KMS-11 (cell line): ENCODE measurements at regions not wholly inside any gene's neighbourhood (a gene's known extent, or its start where the extent isn't known, plus 50 kb on each side); places are given as distances from the start of the nearest gene placed in this dataset.

Experiments used
- H2AFZ ChIP-seq: fragments of 200-600 bp; sonication (generic); 2 replicates; pipeline ENCODE4 v1.6.1; 2016; ENCODE audit warnings: antibody characterized with exemption, mixed run types, low read depth
- H3K27ac ChIP-seq: fragments of 200-600 bp; sonication (generic); 2 replicates; pipeline ENCODE4 v1.6.1; 2016; ENCODE audit warnings: mild to moderate bottlenecking, mixed run types
- H3K27me3 ChIP-seq: fragments of 200-600 bp; sonication (generic); 2 replicates; pipeline ENCODE4 v1.6.1; 2017; ENCODE audit warnings: mild to moderate bottlenecking, low read depth, mixed run types, moderate library complexity; ENCODE audit not compliant: insufficient read depth
- H3K36me3 ChIP-seq: fragments of 200-600 bp; sonication (generic); 2 replicates; pipeline ENCODE4 v1.6.1; 2017; ENCODE audit warnings: mild to moderate bottlenecking, mixed run types; ENCODE audit not compliant: insufficient read depth
- H3K4me1 ChIP-seq: fragments of 200-600 bp; sonication (generic); 2 replicates; pipeline ENCODE4 v1.6.1; 2016; ENCODE audit warnings: mild to moderate bottlenecking, low read depth, mixed run types; ENCODE audit not compliant: poor library complexity, severe bottlenecking
- H3K4me2 ChIP-seq: fragments of 200-600 bp; sonication (generic); 2 replicates; pipeline ENCODE4 v1.7.0; 2016; ENCODE audit warnings: mild to moderate bottlenecking, mixed run types
- H3K4me3 ChIP-seq: fragments of 200-600 bp; sonication (generic); IDR thresholded peaks from 2 replicates; pipeline ENCODE4 v1.6.1; 2017; ENCODE audit warnings: low read depth, low read length, mixed read lengths; ENCODE audit not compliant: insufficient read depth
- H3K79me2 ChIP-seq: fragments of 200-600 bp; sonication (generic); 2 replicates; pipeline ENCODE4 v1.6.1; 2016; ENCODE audit warnings: low read depth, mixed run types; ENCODE audit not compliant: insufficient read depth
- H3K9ac ChIP-seq: fragments of 200-600 bp; sonication (generic); 2 replicates; pipeline ENCODE4 v1.6.1; 2016; ENCODE audit warnings: mild to moderate bottlenecking, mixed run types
- H4K20me1 ChIP-seq: fragments of 200-600 bp; sonication (generic); 2 replicates; pipeline ENCODE4 v1.6.1; 2016; ENCODE audit warnings: mild to moderate bottlenecking, mixed run types; ENCODE audit not compliant: insufficient read depth
- TF ChIP-seq, protein P1 (sequence below): fragments of 200-600 bp; sonication (generic); conservative IDR thresholded peaks from 2 replicates; pipeline ENCODE4 v1.6.1; 2017; ENCODE audit warnings: low read depth, mild to moderate bottlenecking, antibody characterized with exemption, low read length, moderate library complexity, mixed read lengths

DNA sequence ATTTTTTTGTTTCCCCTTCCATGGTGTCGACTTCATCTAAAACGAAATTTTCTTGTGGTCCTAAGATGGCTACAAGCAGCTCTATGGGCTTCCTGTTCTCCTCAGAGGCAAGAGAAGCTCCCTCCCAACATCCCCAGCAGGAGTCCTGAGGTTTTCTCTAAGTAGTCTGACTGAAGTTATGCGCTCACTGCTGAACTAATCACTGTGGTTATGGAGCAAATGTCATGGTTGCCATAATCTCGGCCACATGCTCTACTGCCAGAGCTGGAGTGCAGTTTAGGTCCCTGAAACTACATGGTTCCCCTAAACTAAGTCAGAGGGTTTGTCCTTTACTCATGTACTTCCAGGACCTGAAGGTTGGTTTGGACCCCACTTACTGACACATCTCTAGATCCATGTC lies 68.0 kb upstream of the MAMDC2 start:
- H3K9ac ChIP-seq: no peak overlapping the region
- no peak overlapping the region for H3K4me3 ChIP-seq
- no peaks in the 10 kb centered on the region for H4K20me1 ChIP-seq
- H3K27ac ChIP-seq: no peak overlapping the region
- H3K4me2 ChIP-seq: no peak overlapping the region
- H3K79me2 ChIP-seq: no peaks in the 10 kb centered on the region
- H3K36me3 ChIP-seq: no peaks in the 10 kb centered on the region
- TF ChIP-seq, protein P1, sequence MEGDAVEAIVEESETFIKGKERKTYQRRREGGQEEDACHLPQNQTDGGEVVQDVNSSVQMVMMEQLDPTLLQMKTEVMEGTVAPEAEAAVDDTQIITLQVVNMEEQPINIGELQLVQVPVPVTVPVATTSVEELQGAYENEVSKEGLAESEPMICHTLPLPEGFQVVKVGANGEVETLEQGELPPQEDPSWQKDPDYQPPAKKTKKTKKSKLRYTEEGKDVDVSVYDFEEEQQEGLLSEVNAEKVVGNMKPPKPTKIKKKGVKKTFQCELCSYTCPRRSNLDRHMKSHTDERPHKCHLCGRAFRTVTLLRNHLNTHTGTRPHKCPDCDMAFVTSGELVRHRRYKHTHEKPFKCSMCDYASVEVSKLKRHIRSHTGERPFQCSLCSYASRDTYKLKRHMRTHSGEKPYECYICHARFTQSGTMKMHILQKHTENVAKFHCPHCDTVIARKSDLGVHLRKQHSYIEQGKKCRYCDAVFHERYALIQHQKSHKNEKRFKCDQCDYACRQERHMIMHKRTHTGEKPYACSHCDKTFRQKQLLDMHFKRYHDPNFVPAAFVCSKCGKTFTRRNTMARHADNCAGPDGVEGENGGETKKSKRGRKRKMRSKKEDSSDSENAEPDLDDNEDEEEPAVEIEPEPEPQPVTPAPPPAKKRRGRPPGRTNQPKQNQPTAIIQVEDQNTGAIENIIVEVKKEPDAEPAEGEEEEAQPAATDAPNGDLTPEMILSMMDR: no peak
- H2AFZ ChIP-seq: no peak overlapping the region
- H3K4me1 ChIP-seq: no peaks in the 10 kb centered on the region
- H3K27me3 ChIP-seq: no peaks in the 10 kb centered on the region

- H2AFZ ChIP-seq: no peak overlapping the region
- H3K4me2 ChIP-seq: no peak overlapping the region
Observed at GRCh38 chr9:69976152-69976551, 67.5 kb upstream of the MAMDC2 start.

DNA sequence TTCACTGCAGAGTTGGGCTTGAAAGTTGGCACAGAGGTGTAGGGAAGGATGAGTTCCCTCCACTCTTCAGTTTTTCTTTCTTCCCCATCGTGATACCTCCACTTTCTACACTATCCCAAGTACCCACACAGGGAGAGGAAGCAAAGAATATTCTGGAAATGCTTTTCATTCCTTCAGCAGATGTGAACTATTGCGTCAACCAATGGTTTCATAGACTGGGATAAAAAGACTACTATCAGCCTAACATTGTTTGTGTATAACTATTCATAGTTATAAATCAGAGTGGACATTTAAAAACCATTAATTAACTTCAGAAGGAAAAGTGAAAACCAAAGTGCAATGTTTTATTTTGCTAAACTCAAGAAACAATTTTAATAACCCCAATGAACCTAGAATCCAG lies 63.6 kb upstream of the MAMDC2 start:
- Histone ChIP-seq H3K4me1 (no peaks in the 10 kb centered on the region), H3K9ac (no peak overlapping the region), H3K79me2 (no peaks in the 10 kb centered on the region), H4K20me1 (no peaks in the 10 kb centered on the region), H3K27ac (no peak overlapping the region), H3K27me3 (no peaks in the 10 kb centered on the region), H3K4me3 (no peak overlapping the region), H3K4me2 (no peak overlapping the region), H3K36me3 (no peaks in the 10 kb centered on the region), H2AFZ (no peak overlapping the region)
- TF ChIP-seq, protein P1: no peak

More at GRCh38 chr9:69976152-69976551, 67.5 kb upstream of the MAMDC2 start:
- H3K4me1 ChIP-seq: no peaks in the 10 kb centered on the region
- H4K20me1 ChIP-seq: no peaks in the 10 kb centered on the region
- no peak overlapping the region for H3K4me3 ChIP-seq
- no peaks in the 10 kb centered on the region for H3K79me2 ChIP-seq
- no peaks in the 10 kb centered on the region for H3K36me3 ChIP-seq
- H3K27me3 ChIP-seq: no peaks in the 10 kb centered on the region
- TF ChIP-seq, protein P1: no peak
- H3K9ac ChIP-seq: no peak overlapping the region
- no peak overlapping the region for H3K27ac ChIP-seq

DNA sequence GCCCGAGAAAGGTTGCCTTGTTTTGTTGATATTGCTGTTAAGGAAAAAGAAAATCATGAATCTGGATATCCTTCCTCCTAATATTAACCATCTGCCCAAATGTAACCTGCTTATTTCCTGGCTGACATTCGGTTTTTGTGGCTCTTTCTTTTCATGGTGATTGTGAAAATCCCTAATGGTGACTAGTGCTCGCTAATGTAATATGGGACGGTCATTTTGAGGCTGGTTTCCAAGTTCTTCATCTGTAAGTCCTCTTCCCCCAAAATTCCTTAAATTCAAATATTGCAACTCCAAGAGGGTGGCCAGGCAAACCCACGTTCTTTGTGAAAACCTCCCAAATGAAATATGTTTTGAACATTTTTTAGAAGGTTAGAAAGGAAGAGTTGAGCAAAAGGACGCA lies 63.1 kb upstream of the MAMDC2 start:
- no peak overlapping the region for H2AFZ ChIP-seq
- H3K27me3 ChIP-seq: no peaks in the 10 kb centered on the region
- TF ChIP-seq, protein P1: no peak
- H3K4me3 ChIP-seq: no peak overlapping the region
- no peaks in the 10 kb centered on the region for H3K79me2 ChIP-seq
- H3K36me3 ChIP-seq: no peaks in the 10 kb centered on the region
- H3K4me1 ChIP-seq: no peaks in the 10 kb centered on the region
- H4K20me1 ChIP-seq: no peaks in the 10 kb centered on the region
- H3K4me2 ChIP-seq: no peak overlapping the region
- no peak overlapping the region for H3K9ac ChIP-seq
- H3K27ac ChIP-seq: no peak overlapping the region
